Choroid plexus epithelial cell (primary cell): ENCODE measurements at regions not wholly inside any gene's neighbourhood (a gene's known extent, or its start where the extent isn't known, plus 50 kb on each side); places are given as distances from the start of the nearest gene placed in this dataset.
A peak's percentile ranks its signal among the peaks of the same experiment; 100 is the strongest.
"Not testable (repeated sequence)": the region's sequence is repeated elsewhere in the genome, so short reads cannot be mapped to it uniquely, and the experiment has no call there.

ENCODE experiments used
- DNase-seq: peaks from one replicate; pipeline ENCODE4 v3.0.0-alpha.2; 2010; ENCODE audit warnings: low read depth
- H3K4me3 ChIP-seq: 2 replicates; pipeline ENCODE4 v1.5.1; 2011; ENCODE audit warnings: low read depth, mild to moderate bottlenecking, control low read depth, low read length, moderate library complexity
- CTCF ChIP-seq: conservative IDR thresholded peaks from 2 replicates; pipeline ENCODE4 v1.5.1; 2011; ENCODE audit warnings: low read depth, mild to moderate bottlenecking, control low read depth, inconsistent platforms, low read length, moderate library complexity

- H3K4me3 ChIP-seq: no peak overlapping the region
- DNase-seq: no peak
- TF ChIP-seq CTCF: no peak
These were observed 291.6 kb upstream of the ECI2 start for GRCh38 chr6:4426968-4427367.

GRCh38 chr6:4421837-4422236, 286.5 kb upstream of the ECI2 start:
- no peak for TF ChIP-seq CTCF
- H3K4me3 ChIP-seq: no peak overlapping the region
- DNase-seq: no peak

- H3K4me3 ChIP-seq: no peak overlapping the region
- DNase-seq: no peak
- TF ChIP-seq CTCF: no peak
These were observed 284.9 kb upstream of the ECI2 start for GRCh38 chr6:4420160-4420865.

- no peak for TF ChIP-seq CTCF
- H3K4me3 ChIP-seq: no peak overlapping the region
- DNase-seq: no peak
These were observed 280.2 kb upstream of the ECI2 start for GRCh38 chr6:4415549-4415948.

- not testable (repeated sequence) for DNase-seq, H3K4me3 ChIP-seq
These were observed 278.7 kb upstream of the ECI2 start for GRCh38 chr6:4414078-4414477.

GRCh38 chr6:4413073-4413472, 277.7 kb upstream of the ECI2 start:
- no peak for TF ChIP-seq CTCF
- H3K4me3 ChIP-seq: no peak overlapping the region
- peak; percentile 83 for DNase-seq

- no peak for TF ChIP-seq CTCF
- DNase-seq: no peak
These were observed 277.1 kb upstream of the ECI2 start for GRCh38 chr6:4412488-4412887.

More at GRCh38 chr6:4412488-4412887, 277.1 kb upstream of the ECI2 start:
- H3K4me3 ChIP-seq: no peak overlapping the region
